Panc1 (cell line): ENCODE measurements at regions not wholly inside any gene's neighbourhood (a gene's known extent, or its start where the extent isn't known, plus 50 kb on each side); places are given as distances from the start of the nearest gene placed in this dataset.

Source experiments
- ATAC-seq: fragments of 200-7000 bp; cut with Tn5 transposase; 2 replicates; pipeline ENCODE4 v1.9.1; 2020; ENCODE audit warnings: mild to moderate bottlenecking, moderate library complexity
- BruUV-seq: library from RNA; stranded (reverse); fragments of 400-500 nt; replicated peaks from 2 replicates; lab custom pipeline; 2021; lab: Mats Ljungman, UMichigan
- CTCF ChIA-PET: fragments of 300-600 bp; sonication (Branson Sonifier 250); formaldehyde crosslinking; loops from one replicate; lab custom pipeline; 2022; ENCODE audit warnings: antibody characterized with exemption; lab: Charles Lee
- POLR2A ChIA-PET: fragments of 300-600 bp; sonication (Branson Sonifier 250); formaldehyde crosslinking; loops from one replicate; lab custom pipeline; 2022; ENCODE audit warnings: antibody characterized with exemption; lab: Charles Lee
- DNase-seq: peaks from one replicate; pipeline ENCODE4 v3.0.0-alpha.2; 2010; ENCODE audit warnings: low read depth, low spot score
- H3K27ac ChIP-seq: 2 replicates; pipeline ENCODE4 v1.5.1; 2011; ENCODE audit warnings: mild to moderate bottlenecking, low read length, inconsistent platforms
- H3K27me3 ChIP-seq: fragments of 200-500 bp; sonication (Bioruptor generic); 2 replicates; pipeline ENCODE4 v1.6.0; 2014; ENCODE audit warnings: low read length, inconsistent platforms; ENCODE audit not compliant: control insufficient read depth, insufficient read depth
- H3K36me3 ChIP-seq: fragments of 200-500 bp; sonication (Bioruptor generic); 2 replicates; pipeline ENCODE4 v1.5.1; 2014; ENCODE audit warnings: inconsistent platforms, mild to moderate bottlenecking, low read length, moderate library complexity; ENCODE audit not compliant: control insufficient read depth, insufficient read depth
- H3K4me1 ChIP-seq: 2 replicates; pipeline ENCODE4 v1.5.1; 2011; ENCODE audit warnings: inconsistent platforms, mild to moderate bottlenecking, low read length, moderate library complexity; ENCODE audit not compliant: control insufficient read depth, insufficient read depth
- H3K4me3 ChIP-seq, 2 experiments: 2 replicates each; pipeline ENCODE4 v1.5.1; 2011 to 2012; ENCODE audit warnings: low read depth in 2 of 2, low read length in 2 of 2, mild to moderate bottlenecking in 2 of 2, inconsistent platforms in 1 of 2, moderate library complexity in 1 of 2
- H3K9me3 ChIP-seq: fragments of 200-500 bp; sonication (Bioruptor generic); 2 replicates; pipeline ENCODE4 v1.5.1; 2014; ENCODE audit warnings: low read depth, mild to moderate bottlenecking, inconsistent platforms, low read length, moderate library complexity; ENCODE audit not compliant: control insufficient read depth, insufficient read depth
- POLR2AphosphoS5 ChIP-seq: IDR thresholded peaks from 2 replicates; pipeline ENCODE4 v1.6.1; 2012; ENCODE audit warnings: mild to moderate bottlenecking, low read depth, low read length, moderate library complexity
- SIN3A ChIP-seq: IDR thresholded peaks from 2 replicates; pipeline ENCODE4 v1.6.1; 2012; ENCODE audit warnings: low read depth, mild to moderate bottlenecking, low read length, moderate library complexity, borderline replicate concordance; ENCODE audit not compliant: insufficient read depth
- TCF7L2 ChIP-seq: IDR thresholded peaks from 2 replicates; pipeline ENCODE4 v1.6.1; 2011; ENCODE audit warnings: mild to moderate bottlenecking, low read depth, low read length, inconsistent platforms
- in situ Hi-C: cut with HindIII; loops from 2 replicates; pipeline ENCODE4 v1.10.0; 2016; ENCODE audit warnings: low sequenced_read_pairs, low pct_unique_long_range_greater_than_20kb
- intact Hi-C: fragments of 100-400 bp; cut with micrococcal nuclease; formaldehyde crosslinking; loops from one replicate; pipeline ENCODE4 v1.10.0; 2022; ENCODE audit not compliant: unreplicated experiment
- TF ChIP-seq, protein P1 (sequence below), 2 experiments: IDR thresholded peaks; 2 replicates each; pipeline ENCODE4 v1.6.1; 2011 to 2012; ENCODE audit warnings: low read depth in 2 of 2, control low read depth in 1 of 2, low read length in 1 of 2, mild to moderate bottlenecking in 1 of 2, moderate library complexity in 1 of 2; ENCODE audit not compliant: insufficient read depth in 1 of 2
- TF ChIP-seq, protein P2 (sequence below): fragments of 450-650 bp; IDR thresholded peaks from 2 replicates; pipeline ENCODE4 v1.5.1; 2017; ENCODE audit warnings: mild to moderate bottlenecking

DNA sequence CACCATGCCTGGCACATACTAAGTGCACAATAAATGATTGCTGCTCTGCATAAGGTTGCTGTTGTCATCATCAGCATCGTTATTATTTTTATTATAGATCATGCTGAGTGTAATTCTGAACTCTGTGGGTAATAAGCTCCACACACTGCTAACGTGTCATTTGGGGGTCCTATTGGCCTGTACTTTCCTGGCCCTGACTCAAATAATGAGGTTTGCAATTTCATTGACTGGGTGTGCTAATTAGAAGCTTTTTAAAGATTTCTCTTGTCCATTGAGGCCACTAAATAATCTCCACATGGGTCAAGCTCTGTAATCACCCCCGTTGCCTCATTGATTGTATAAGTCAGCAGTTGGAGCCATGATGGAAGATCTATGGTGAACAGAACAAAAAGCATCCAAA lies 320.8 kb upstream of the TMPO start:
- ATAC-seq, result no peak
- in situ Hi-C loops (no loop called here), intact Hi-C loops (no loop called here)
- no peaks in the 10 kb centered on the region for H3K27me3 ChIP-seq
- no peak for DNase-seq
- H3K27ac ChIP-seq, result no peak overlapping the region
- no peaks in the 10 kb centered on the region for H3K36me3 ChIP-seq
- BruUV-seq, result no TSS peak
- H3K4me3 ChIP-seq, result no peak overlapping the region
- TF ChIP-seq, protein P1, sequence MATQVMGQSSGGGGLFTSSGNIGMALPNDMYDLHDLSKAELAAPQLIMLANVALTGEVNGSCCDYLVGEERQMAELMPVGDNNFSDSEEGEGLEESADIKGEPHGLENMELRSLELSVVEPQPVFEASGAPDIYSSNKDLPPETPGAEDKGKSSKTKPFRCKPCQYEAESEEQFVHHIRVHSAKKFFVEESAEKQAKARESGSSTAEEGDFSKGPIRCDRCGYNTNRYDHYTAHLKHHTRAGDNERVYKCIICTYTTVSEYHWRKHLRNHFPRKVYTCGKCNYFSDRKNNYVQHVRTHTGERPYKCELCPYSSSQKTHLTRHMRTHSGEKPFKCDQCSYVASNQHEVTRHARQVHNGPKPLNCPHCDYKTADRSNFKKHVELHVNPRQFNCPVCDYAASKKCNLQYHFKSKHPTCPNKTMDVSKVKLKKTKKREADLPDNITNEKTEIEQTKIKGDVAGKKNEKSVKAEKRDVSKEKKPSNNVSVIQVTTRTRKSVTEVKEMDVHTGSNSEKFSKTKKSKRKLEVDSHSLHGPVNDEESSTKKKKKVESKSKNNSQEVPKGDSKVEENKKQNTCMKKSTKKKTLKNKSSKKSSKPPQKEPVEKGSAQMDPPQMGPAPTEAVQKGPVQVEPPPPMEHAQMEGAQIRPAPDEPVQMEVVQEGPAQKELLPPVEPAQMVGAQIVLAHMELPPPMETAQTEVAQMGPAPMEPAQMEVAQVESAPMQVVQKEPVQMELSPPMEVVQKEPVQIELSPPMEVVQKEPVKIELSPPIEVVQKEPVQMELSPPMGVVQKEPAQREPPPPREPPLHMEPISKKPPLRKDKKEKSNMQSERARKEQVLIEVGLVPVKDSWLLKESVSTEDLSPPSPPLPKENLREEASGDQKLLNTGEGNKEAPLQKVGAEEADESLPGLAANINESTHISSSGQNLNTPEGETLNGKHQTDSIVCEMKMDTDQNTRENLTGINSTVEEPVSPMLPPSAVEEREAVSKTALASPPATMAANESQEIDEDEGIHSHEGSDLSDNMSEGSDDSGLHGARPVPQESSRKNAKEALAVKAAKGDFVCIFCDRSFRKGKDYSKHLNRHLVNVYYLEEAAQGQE (IDR thresholded peaks at IDR 0.05; ENCODE audit: insufficient read depth in 1 of 2, low read depth in 2 of 2, low read length in 1 of 2), result no peak
- TF ChIP-seq POLR2AphosphoS5, result no peak
- TF ChIP-seq, protein P2, sequence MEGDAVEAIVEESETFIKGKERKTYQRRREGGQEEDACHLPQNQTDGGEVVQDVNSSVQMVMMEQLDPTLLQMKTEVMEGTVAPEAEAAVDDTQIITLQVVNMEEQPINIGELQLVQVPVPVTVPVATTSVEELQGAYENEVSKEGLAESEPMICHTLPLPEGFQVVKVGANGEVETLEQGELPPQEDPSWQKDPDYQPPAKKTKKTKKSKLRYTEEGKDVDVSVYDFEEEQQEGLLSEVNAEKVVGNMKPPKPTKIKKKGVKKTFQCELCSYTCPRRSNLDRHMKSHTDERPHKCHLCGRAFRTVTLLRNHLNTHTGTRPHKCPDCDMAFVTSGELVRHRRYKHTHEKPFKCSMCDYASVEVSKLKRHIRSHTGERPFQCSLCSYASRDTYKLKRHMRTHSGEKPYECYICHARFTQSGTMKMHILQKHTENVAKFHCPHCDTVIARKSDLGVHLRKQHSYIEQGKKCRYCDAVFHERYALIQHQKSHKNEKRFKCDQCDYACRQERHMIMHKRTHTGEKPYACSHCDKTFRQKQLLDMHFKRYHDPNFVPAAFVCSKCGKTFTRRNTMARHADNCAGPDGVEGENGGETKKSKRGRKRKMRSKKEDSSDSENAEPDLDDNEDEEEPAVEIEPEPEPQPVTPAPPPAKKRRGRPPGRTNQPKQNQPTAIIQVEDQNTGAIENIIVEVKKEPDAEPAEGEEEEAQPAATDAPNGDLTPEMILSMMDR, result no peak
- TF ChIP-seq SIN3A, result no peak
- no peak for TF ChIP-seq TCF7L2
- POLR2A ChIA-PET, result no interaction called here
- CTCF ChIA-PET, result no interaction called here
- no peaks in the 10 kb centered on the region for H3K4me1 ChIP-seq
- H3K9me3 ChIP-seq, result no peaks in the 10 kb centered on the region

DNA sequence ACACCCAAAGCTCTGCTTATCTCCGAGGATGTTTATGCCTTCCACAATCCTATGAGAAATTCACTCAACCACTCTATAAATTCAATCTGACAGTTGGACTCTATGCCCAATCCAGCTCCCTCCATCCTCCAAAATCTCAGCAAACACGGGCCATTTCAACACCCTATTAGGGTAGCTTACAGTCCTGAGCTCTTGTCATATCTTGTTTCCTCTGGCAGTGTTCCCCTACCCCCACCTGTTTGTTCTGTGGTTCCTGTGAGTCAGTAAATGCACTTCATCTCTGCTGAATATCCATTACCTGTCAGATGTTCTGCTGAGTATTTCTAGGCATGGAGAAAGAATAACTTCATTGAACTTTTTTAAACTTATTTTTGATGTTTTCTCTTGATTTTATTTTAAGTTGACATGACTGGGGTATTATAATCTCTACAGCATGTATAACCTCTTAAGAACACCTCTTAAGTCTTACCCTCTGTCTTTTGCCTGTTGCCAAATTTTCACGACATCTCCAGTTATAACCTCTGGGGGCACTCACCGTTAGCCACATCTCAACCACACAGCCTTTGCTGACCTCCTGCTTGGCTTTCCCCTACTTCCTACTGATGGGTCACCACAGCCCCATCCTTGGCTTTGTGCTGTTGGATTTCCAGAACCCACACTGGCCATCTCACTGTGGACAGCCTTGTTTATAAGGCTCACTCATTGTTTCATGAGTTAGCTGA lies 317.0 kb upstream of the TMPO start:
- H3K4me1 ChIP-seq, result no peaks in the 10 kb centered on the region
- no peak overlapping the region for H3K4me3 ChIP-seq
- intact Hi-C loops (no loop called here), in situ Hi-C loops (no loop called here)
- no peaks in the 10 kb centered on the region for H3K27me3 ChIP-seq
- no peak overlapping the region for H3K27ac ChIP-seq
- TF ChIP-seq, protein P1 (IDR thresholded peaks at IDR 0.05; ENCODE audit: insufficient read depth in 1 of 2, low read depth in 2 of 2, low read length in 1 of 2), result no peak
- TF ChIP-seq TCF7L2 (no peak), SIN3A (no peak), POLR2AphosphoS5 (no peak)
- TF ChIP-seq, protein P2, result no peak
- BruUV-seq, result no TSS peak
- H3K36me3 ChIP-seq, result no peaks in the 10 kb centered on the region
- H3K9me3 ChIP-seq, result no peaks in the 10 kb centered on the region
- POLR2A ChIA-PET, result no interaction called here
- CTCF ChIA-PET, result no interaction called here
- ATAC-seq (no peak), DNase-seq (no peak)
